GM19452 (cell line): ENCODE measurements at regions not wholly inside any gene's neighbourhood (a gene's known extent, or its start where the extent isn't known, plus 50 kb on each side); places are given as distances from the start of the nearest gene placed in this dataset.
"Not testable (repeated sequence)": the region's sequence is repeated elsewhere in the genome, so short reads cannot be mapped to it uniquely, and the experiment has no call there.

ENCODE experiments used
- ATAC-seq: cut with Tn5 transposase; IDR thresholded peaks from one replicate; pipeline ENCODE4 v1.9.1; 2021; ENCODE audit not compliant: unreplicated experiment

GRCh38 chr6:137610702-137611101 is 116.5 kb upstream of the OLIG3 start:
- peak; percentile 60 for ATAC-seq

GRCh38 chr6:137623293-137623692 is 129.1 kb upstream of the OLIG3 start:
- ATAC-seq, result no peak

- no peak for ATAC-seq
Observed at GRCh38 chr6:137625100-137625661, 131.0 kb upstream of the OLIG3 start.

- ATAC-seq, result no peak
Observed at GRCh38 chr6:137625808-137626207, 131.6 kb upstream of the OLIG3 start.

- no peak for ATAC-seq
Observed at GRCh38 chr6:137630666-137631065, 136.5 kb upstream of the OLIG3 start.

- ATAC-seq, result no peak
Observed at GRCh38 chr6:137631323-137631722, 137.1 kb upstream of the OLIG3 start.

- not testable (repeated sequence) for ATAC-seq
Observed at GRCh38 chr6:137634177-137634576, 140.0 kb upstream of the OLIG3 start.

- ATAC-seq, result no peak
Observed at GRCh38 chr6:137637121-137637520, 142.9 kb upstream of the OLIG3 start.

GRCh38 chr6:137638926-137639706 is 144.9 kb upstream of the OLIG3 start:
- no peak for ATAC-seq

- no peak for ATAC-seq
Observed at GRCh38 chr6:137640086-137640485, 145.9 kb upstream of the OLIG3 start.

- ATAC-seq, result no peak
Observed at GRCh38 chr6:137641474-137642077, 147.4 kb upstream of the OLIG3 start.

GRCh38 chr6:137643210-137643609 is 149.0 kb upstream of the OLIG3 start:
- not testable (repeated sequence) for ATAC-seq

GRCh38 chr6:137643644-137644043 is 149.4 kb upstream of the OLIG3 start:
- not testable (repeated sequence) for ATAC-seq

GRCh38 chr6:137645850-137646249 is 151.7 kb upstream of the OLIG3 start:
- no peak for ATAC-seq

GRCh38 chr6:137646484-137646883 is 152.3 kb upstream of the OLIG3 start:
- no peak for ATAC-seq

- ATAC-seq, result no peak
Observed at GRCh38 chr6:137647762-137648447, 153.7 kb upstream of the OLIG3 start.

GRCh38 chr6:137650720-137651119 is 156.5 kb upstream of the OLIG3 start:
- ATAC-seq, result no peak

GRCh38 chr6:137651178-137651577 is 157.0 kb upstream of the OLIG3 start:
- ATAC-seq, result no peak

- no peak for ATAC-seq
Observed at GRCh38 chr6:137651591-137652335, 157.6 kb upstream of the OLIG3 start.

GRCh38 chr6:137652961-137653705 is 158.9 kb upstream of the OLIG3 start:
- ATAC-seq, result no peak
